Stomach (tissue), 8 donors: ENCODE measurements at regions not wholly inside any gene's neighbourhood (a gene's known extent, or its start where the extent isn't known, plus 50 kb on each side); places are given as distances from the start of the nearest gene placed in this dataset.
A peak's percentile ranks its signal among the peaks of the same experiment; 100 is the strongest.

Source experiments
- DNase-seq, 2 donors: peaks; one replicate each; pipeline versions ENCODE4 v3.0.0 to v3.0.0-alpha.2; 2013 to 2019
- H3K27ac ChIP-seq, 5 donors: fragments of 200-600 bp in 4 of 5; sonication (generic) in 4 of 5; one replicate each; pipeline ENCODE4 v1.5.1; 2013 to 2019; ENCODE audit warnings: mild to moderate bottlenecking in 1 of 5, moderate library complexity in 1 of 5
- H3K27me3 ChIP-seq, 3 donors: fragments of 200-600 bp; sonication (generic); one replicate each; pipeline ENCODE4 v1.5.1; 2017 to 2019; ENCODE audit warnings: mixed run types in 1 of 3
- H3K36me3 ChIP-seq, 4 donors: fragments of 200-600 bp; sonication (generic); 1 replicate in 3 of 4; 2 replicates in 1 of 4; pipeline ENCODE4 v1.5.1; 2016 to 2019
- H3K4me1 ChIP-seq, 4 donors: fragments of 200-600 bp; sonication (generic); one replicate each; pipeline ENCODE4 v1.5.1; 2016 to 2019
- H3K4me3 ChIP-seq, 4 donors: fragments of 200-600 bp; sonication (generic) in 3 of 4; one replicate each; pipeline ENCODE4 v1.5.1; 2016 to 2019; ENCODE audit warnings: mild to moderate bottlenecking in 1 of 4
- H3K9me3 ChIP-seq, 4 donors: fragments of 200-600 bp; sonication (generic); one replicate each; pipeline ENCODE4 v1.5.1; 2016 to 2019
- CTCF ChIP-seq, 7 experiments: fragments of 450-650 bp in 4 of 7; fragments of 200-600 bp in 3 of 7; sonication (generic) in 3 of 7; IDR thresholded peaks; one replicate each; pipeline ENCODE4 v1.5.1; 2016 to 2019; ENCODE audit warnings: antibody characterized with exemption in 7 of 7, control low read depth in 2 of 7, mild to moderate bottlenecking in 1 of 7
- EP300 ChIP-seq: sonication (generic); formaldehyde crosslinking; IDR thresholded peaks from one replicate; pipeline ENCODE4 v1.6.1; 2017; ENCODE audit warnings: antibody characterized with exemption
- POLR2A ChIP-seq, 4 donors: fragments of 450-650 bp; IDR thresholded peaks; one replicate each; pipeline ENCODE4 v1.6.1; 2016; ENCODE audit warnings: antibody characterized with exemption in 4 of 4, control low read depth in 2 of 4, mild to moderate bottlenecking in 1 of 4, moderate library complexity in 1 of 4
- POLR2AphosphoS5 ChIP-seq, 3 donors: sonication (generic); formaldehyde crosslinking; IDR thresholded peaks; one replicate each; pipeline ENCODE4 v1.6.1; 2016; ENCODE audit warnings: antibody characterized with exemption in 3 of 3
- WGBS, 5 donors: extraction: QIAGEN DNeasy Blood & Tissue Kit in 3 of 5; methylation state at CpG; one replicate each; pipeline versions ENCODE4 v1.1.5 to v1.1.7; 2013 to 2018; 5-methylcytosine and 5-hydroxymethylcytosine counted together
- intact Hi-C: fragments of 100-400 bp; cut with DNase I; formaldehyde crosslinking; loops from one replicate; pipeline ENCODE4 v1.15.1; 2023; ENCODE audit warnings: low total_unique reads
- donor health status: healthy with polysubstance abuse.
- donor health status: Bipolar disorder and iron deficiency.
- donor health status: healthy.

DNA sequence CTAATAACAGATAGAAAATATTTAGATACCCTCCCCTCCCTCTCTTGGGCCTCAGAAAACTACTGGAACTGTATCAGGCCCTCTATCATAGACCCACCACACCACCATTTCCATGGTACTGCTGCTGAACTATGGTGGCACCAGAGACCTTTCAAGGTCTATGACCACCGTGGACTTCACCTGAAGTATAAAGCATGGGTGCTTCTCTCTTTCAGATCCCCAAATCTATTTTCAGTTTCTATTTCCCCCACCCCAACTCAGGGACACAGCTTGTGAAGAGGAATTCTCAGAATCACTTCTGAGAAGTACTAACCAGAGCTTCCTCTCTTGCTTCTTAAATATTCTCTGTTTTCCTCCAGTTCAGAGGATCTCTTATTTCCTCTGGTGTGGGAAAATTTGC, 840.8 kb upstream of the HTR2C start:
- Histone ChIP-seq H3K27ac (no peak overlapping the region), H3K4me1 (no peaks in the 10 kb centered on the region), H3K9me3 (no peaks in the 10 kb centered on the region), H3K4me3 (no peak overlapping the region), H3K27me3 (peaks cover 0 to 3% (median 0%) of the 10 kb centered on the region in 3 donors), H3K36me3 (no peaks in the 10 kb centered on the region)
- intact Hi-C loops = no loop called here
- TF ChIP-seq CTCF (IDR thresholded peaks at IDR 0.05) (no peak), POLR2A (IDR thresholded peaks at IDR 0.05) (no peak), EP300 (no peak), POLR2AphosphoS5 (IDR thresholded peaks at IDR 0.05) (no peak)
- 64 to 79% (median 68%) methylated on average over 1 of the region's 1 CpG for WGBS, 5 donors
- no peak for DNase-seq

DNA sequence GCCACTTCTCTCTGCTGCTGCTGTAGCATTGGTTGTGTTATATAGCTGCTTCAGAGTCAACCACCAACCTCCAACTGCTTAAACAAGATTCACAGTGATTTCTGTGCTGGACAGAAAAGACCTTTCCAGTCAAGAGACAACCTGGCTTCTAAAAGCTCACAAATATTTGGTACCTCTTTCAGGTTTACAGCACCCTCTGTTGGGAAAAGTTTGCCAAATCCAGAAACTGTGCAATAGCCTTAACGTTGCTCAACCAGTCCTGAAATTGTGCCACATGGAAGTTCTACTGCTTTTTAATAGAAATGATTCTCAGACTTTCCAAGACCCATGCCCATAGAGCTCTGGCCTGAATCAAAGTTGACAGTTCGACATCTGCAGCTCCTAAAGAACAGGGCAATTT, 842.1 kb upstream of the HTR2C start:
- WGBS, 5 donors = 19 to 53% (median 41%) methylated on average over 2 of the region's 2 CpGs

DNA sequence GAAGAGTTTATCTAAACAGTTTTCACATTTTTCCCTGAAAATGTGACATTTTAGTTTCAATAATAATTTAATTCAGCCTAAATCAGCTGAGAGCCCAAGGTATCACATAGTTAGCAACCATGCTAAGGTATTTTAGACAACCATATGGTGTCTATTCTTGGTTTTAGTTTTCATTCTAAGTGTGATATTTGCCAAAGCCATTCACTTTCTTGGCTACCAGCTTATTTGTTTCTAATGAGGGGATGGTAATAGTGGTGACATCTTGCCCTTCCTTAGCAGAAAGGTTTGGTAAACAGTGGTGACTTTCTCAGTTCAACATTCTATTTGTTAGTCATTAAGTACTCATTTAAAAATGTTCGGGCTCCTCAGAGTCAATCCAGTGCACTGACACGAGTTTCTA, 854.9 kb upstream of the HTR2C start:
- Histone ChIP-seq H3K9me3 (peaks cover 0 to 24% (median 3%) of the 10 kb centered on the region in 4 donors), H3K4me1 (no peaks in the 10 kb centered on the region), H3K36me3 (no peaks in the 10 kb centered on the region), H3K27ac (no peak overlapping the region), H3K27me3 (no peaks in the 10 kb centered on the region), H3K4me3 (no peak overlapping the region)
- intact Hi-C loops = no loop called here
- 66 to 74% (median 70%) methylated on average over 2 of the region's 2 CpGs for WGBS, 5 donors
- DNase-seq = no peak
- TF ChIP-seq CTCF (IDR thresholded peaks at IDR 0.05) (no peak), POLR2A (IDR thresholded peaks at IDR 0.05) (no peak), EP300 (no peak), POLR2AphosphoS5 (IDR thresholded peaks at IDR 0.05) (no peak)

More for the DNA sequence above, 842.1 kb upstream of the HTR2C start:
- Histone ChIP-seq H3K27ac (no peak overlapping the region), H3K27me3 (peaks cover 0 to 5% (median 0%) of the 10 kb centered on the region in 3 donors), H3K9me3 (no peaks in the 10 kb centered on the region), H3K4me1 (no peaks in the 10 kb centered on the region), H3K4me3 (no peak overlapping the region), H3K36me3 (no peaks in the 10 kb centered on the region)
- peak in 1 of 2 donors; percentile 12 for DNase-seq
- intact Hi-C loops = no loop called here
- TF ChIP-seq CTCF (IDR thresholded peaks at IDR 0.05) (no peak), POLR2A (IDR thresholded peaks at IDR 0.05) (no peak), EP300 (no peak), POLR2AphosphoS5 (IDR thresholded peaks at IDR 0.05) (no peak)

- no peak for DNase-seq
- no peaks in the 10 kb centered on the region for H3K36me3 ChIP-seq
- TF ChIP-seq CTCF (IDR thresholded peaks at IDR 0.05) (no peak), POLR2A (IDR thresholded peaks at IDR 0.05) (no peak), POLR2AphosphoS5 (IDR thresholded peaks at IDR 0.05) (no peak), EP300 (no peak)
- H3K4me1 ChIP-seq = no peaks in the 10 kb centered on the region
- H3K9me3 ChIP-seq = peaks cover 0 to 16% (median 3%) of the 10 kb centered on the region in 4 donors
- no peaks in the 10 kb centered on the region for H3K27me3 ChIP-seq
- H3K4me3 ChIP-seq = no peak overlapping the region
- no peak overlapping the region for H3K27ac ChIP-seq
- 58 to 74% (median 70%) methylated on average over 3 of the region's 3 CpGs for WGBS, 5 donors
- intact Hi-C loops = no loop called here
Observed at GRCh38 chrX:113726898-113727297, 857.0 kb upstream of the HTR2C start.
